K562 (cell line): ENCODE measurements at regions not wholly inside any gene's neighbourhood (a gene's known extent, or its start where the extent isn't known, plus 50 kb on each side); places are given as distances from the start of the nearest gene placed in this dataset.

Source experiments
- ATF6 ChIP-seq: sonication (generic); formaldehyde crosslinking; IDR thresholded peaks from 2 replicates; pipeline ENCODE4 v1.4.0; 2020; ENCODE audit warnings: mild to moderate bottlenecking, missing genetic modification reagents
- CHD2 ChIP-seq: IDR thresholded peaks from 2 replicates; pipeline ENCODE4 v1.6.1; 2011; ENCODE audit warnings: low read depth, low read length
- COPS2 ChIP-seq: fragments of 450-650 bp; conservative IDR thresholded peaks from 2 replicates; pipeline ENCODE4 v1.6.1; 2016; ENCODE audit warnings: mild to moderate bottlenecking, moderate library complexity
- HDAC3 ChIP-seq: fragments of 450-650 bp; IDR thresholded peaks from 2 replicates; pipeline ENCODE4 v1.6.1; 2018; ENCODE audit warnings: borderline replicate concordance, mild to moderate bottlenecking, moderate library complexity; ENCODE audit not compliant: partially characterized antibody
- NCOA2 ChIP-seq, 2 experiments: fragments of 450-650 bp; IDR thresholded peaks; 2 replicates each; pipeline ENCODE4 v1.6.1; 2018; ENCODE audit warnings: mild to moderate bottlenecking in 2 of 2, moderate library complexity in 1 of 2; ENCODE audit not compliant: partially characterized antibody in 2 of 2
- RNF219 ChIP-seq: fragments of 250-450 bp; sonication (Bioruptor Pico); IDR thresholded peaks from 2 replicates; pipeline ENCODE4 v1.5.0; 2022; ENCODE audit warnings: mild to moderate bottlenecking
- TAF15 ChIP-seq: fragments of 200-400 bp; formaldehyde crosslinking; IDR thresholded peaks from 2 replicates; pipeline ENCODE4 v1.6.1; 2017; ENCODE audit warnings: mild to moderate bottlenecking, low read depth, low read length, moderate library complexity
- TEAD2 ChIP-seq: fragments of 450-650 bp; IDR thresholded peaks from 2 replicates; pipeline ENCODE4 v1.6.1; 2016; ENCODE audit warnings: missing genetic modification characterization, control low read depth, missing compliant biosample characterization
- ZKSCAN3 ChIP-seq: fragments of 250-450 bp; sonication (Bioruptor Pico); IDR thresholded peaks from 2 replicates; pipeline ENCODE4 v1.4.0; 2020
- ZNF124 ChIP-seq: sonication (generic); formaldehyde crosslinking; IDR thresholded peaks from 2 replicates; pipeline ENCODE4 v1.8.1; 2022; ENCODE audit warnings: missing genetic modification reagents

- no peak for TF ChIP-seq ATF6 (CRISPR knock-in tag)
- no peak for TF ChIP-seq HDAC3
- TF ChIP-seq ZNF124 (CRISPR knock-in tag), result no peak
- TF ChIP-seq CHD2, result no peak
- TF ChIP-seq RNF219, result no peak
- TF ChIP-seq ZKSCAN3 (CRISPR knock-in tag), result no peak
- no peak for TF ChIP-seq COPS2
- no peak for TF ChIP-seq TEAD2 (tag)
- no peak for TF ChIP-seq TAF15
- TF ChIP-seq NCOA2 (IDR thresholded peaks at IDR 0.05; ENCODE audit: partially characterized antibody in 2 of 2), result no peak
Measured at GRCh38 chr10:10294881-10295529, 722.7 kb upstream of the CELF2 start (continued).
